ENCODE measurements at regions not wholly inside any gene's neighbourhood (a gene's known extent, or its start where the extent isn't known, plus 50 kb on each side); places are given as distances from the start of the nearest gene placed in this dataset.

DNA sequence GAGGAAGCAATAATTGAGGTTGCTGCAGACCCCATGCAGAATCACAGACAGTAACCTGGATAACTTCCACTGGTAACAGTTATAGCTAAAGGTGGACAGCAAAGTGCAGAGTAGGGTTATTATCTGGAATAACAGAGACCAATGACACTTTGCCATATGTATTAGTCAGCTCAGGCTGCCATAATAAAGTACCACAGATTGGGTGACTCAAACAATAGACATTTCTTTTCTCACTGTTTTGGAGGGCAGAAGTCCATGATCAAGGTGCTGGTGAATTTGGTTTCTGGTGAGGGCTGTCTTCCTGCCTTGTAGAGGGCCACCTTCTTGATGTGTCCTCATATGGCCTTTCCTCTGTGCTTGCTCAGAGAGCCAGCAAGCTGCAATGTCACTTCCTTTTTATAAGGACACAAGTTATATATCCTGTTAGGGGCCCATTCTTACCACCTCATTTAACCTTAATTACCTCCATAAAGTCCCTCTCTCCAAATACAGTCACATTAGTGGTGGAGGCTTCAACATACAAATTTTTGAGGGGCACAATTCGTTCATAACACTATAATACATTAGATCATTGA lies 191.0 kb upstream of the LRP1B start:
- TF ChIP-seq SUZ12 (IDR thresholded peaks at IDR 0.05): no peak
- TF ChIP-seq BHLHE40 (IDR thresholded peaks at IDR 0.05; ENCODE audit: borderline replicate concordance): no peak
- TF ChIP-seq ELF4 (IDR thresholded peaks at IDR 0.05): no peak
- no peak for TF ChIP-seq TARDBP (IDR thresholded peaks at IDR 0.05)
- no peak for TF ChIP-seq ZNF384 (IDR thresholded peaks at IDR 0.05)
- TF ChIP-seq FOXM1 (IDR thresholded peaks at IDR 0.05; ENCODE audit: borderline replicate concordance): no peak
- TF ChIP-seq, protein P1, sequence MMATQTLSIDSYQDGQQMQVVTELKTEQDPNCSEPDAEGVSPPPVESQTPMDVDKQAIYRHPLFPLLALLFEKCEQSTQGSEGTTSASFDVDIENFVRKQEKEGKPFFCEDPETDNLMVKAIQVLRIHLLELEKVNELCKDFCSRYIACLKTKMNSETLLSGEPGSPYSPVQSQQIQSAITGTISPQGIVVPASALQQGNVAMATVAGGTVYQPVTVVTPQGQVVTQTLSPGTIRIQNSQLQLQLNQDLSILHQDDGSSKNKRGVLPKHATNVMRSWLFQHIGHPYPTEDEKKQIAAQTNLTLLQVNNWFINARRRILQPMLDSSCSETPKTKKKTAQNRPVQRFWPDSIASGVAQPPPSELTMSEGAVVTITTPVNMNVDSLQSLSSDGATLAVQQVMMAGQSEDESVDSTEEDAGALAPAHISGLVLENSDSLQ (IDR thresholded peaks at IDR 0.05): no peak
- TF ChIP-seq HDGF (IDR thresholded peaks at IDR 0.05; ENCODE audit: borderline replicate concordance): no peak
